Heart left ventricle (tissue), 13 donors: ENCODE measurements at regions not wholly inside any gene's neighbourhood (a gene's known extent, or its start where the extent isn't known, plus 50 kb on each side); places are given as distances from the start of the nearest gene placed in this dataset.

ENCODE experiments used
- POLR2A ChIP-seq, 2 donors: fragments of 450-650 bp; IDR thresholded peaks; one replicate each; pipeline ENCODE4 v1.6.1; 2017; ENCODE audit warnings: antibody characterized with exemption in 2 of 2, mild to moderate bottlenecking in 2 of 2, moderate library complexity in 2 of 2
- TF ChIP-seq, protein P1 (sequence below), 12 donors: fragments of 200-600 bp; sonication (generic) in 4 of 12; IDR thresholded peaks; one replicate each; pipeline versions ENCODE4 v1.5.0 to v1.8.0; 2018 to 2022; ENCODE audit warnings: antibody characterized with exemption in 12 of 12, mild to moderate bottlenecking in 5 of 12
- donor health status: ischemic (EF 13 %, LVEDD 7.1; RV severe dilation, severe dysfunction).
- donor health status: DM: no; HTN: yes; CAD: no.
- donor health status: DM: no; HTN: no; CAD: no.
- donor health status: ischemic (EF 25% LVEDD 6.9; RV normal size, moderate dysfunction).
- donor health status: ischemic (EF 25% LVEDD 5.7; RV mildly dilated, moderate dysfunction).
- donor health status: ischemic (EF 35%, LVEDD 5.7; RV mildly dilated, moderate dysfunction).
- donor health status: nonischemic (EF 11% LVEDD 7.7; RV severe dilation, severe dysfunction).
- donor health status: DM: yes; HTN: yes; CAD: no.
- donor health status: PGD.
- donor health status: ischemic (EF 29% LVEDD 5.4; RV normal size, mild dysfunction).
- donor health status: nonischemic (EF 23%, LVEDD 6.1; RV moderate dilation, normal function).

DNA sequence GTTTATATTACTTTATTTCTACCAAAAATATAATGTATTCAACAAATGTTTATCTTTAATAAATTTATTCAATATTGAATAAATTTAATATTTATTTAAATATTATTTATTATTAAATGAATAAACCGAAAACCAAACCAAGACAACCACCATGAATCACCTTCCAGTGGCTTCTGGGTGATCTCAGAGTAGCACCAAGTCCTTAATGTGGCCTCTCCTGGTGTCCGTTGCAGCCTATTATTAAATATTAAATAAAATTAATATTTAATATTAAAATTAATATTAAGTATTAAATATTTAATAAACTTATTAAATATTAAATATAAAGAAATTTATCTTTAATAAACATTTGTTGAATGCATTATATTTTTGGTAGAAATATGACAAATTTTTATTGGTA is 143.3 kb upstream of the PLPP4 start:
- TF ChIP-seq POLR2A (IDR thresholded peaks at IDR 0.05), result no peak
- TF ChIP-seq, protein P1, sequence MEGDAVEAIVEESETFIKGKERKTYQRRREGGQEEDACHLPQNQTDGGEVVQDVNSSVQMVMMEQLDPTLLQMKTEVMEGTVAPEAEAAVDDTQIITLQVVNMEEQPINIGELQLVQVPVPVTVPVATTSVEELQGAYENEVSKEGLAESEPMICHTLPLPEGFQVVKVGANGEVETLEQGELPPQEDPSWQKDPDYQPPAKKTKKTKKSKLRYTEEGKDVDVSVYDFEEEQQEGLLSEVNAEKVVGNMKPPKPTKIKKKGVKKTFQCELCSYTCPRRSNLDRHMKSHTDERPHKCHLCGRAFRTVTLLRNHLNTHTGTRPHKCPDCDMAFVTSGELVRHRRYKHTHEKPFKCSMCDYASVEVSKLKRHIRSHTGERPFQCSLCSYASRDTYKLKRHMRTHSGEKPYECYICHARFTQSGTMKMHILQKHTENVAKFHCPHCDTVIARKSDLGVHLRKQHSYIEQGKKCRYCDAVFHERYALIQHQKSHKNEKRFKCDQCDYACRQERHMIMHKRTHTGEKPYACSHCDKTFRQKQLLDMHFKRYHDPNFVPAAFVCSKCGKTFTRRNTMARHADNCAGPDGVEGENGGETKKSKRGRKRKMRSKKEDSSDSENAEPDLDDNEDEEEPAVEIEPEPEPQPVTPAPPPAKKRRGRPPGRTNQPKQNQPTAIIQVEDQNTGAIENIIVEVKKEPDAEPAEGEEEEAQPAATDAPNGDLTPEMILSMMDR (IDR thresholded peaks at IDR 0.05), result no peak
